Stomach (tissue), 4 donors: ENCODE measurements at regions not wholly inside any gene's neighbourhood (a gene's known extent, or its start where the extent isn't known, plus 50 kb on each side); places are given as distances from the start of the nearest gene placed in this dataset.

Source experiments
- EP300 ChIP-seq: sonication (generic); formaldehyde crosslinking; IDR thresholded peaks from one replicate; pipeline ENCODE4 v1.6.1; 2017; ENCODE audit warnings: antibody characterized with exemption
- POLR2AphosphoS5 ChIP-seq, 3 donors: sonication (generic); formaldehyde crosslinking; IDR thresholded peaks; one replicate each; pipeline ENCODE4 v1.6.1; 2016; ENCODE audit warnings: antibody characterized with exemption in 3 of 3
- TF ChIP-seq, protein P1 (sequence below), 7 experiments: fragments of 450-650 bp in 4 of 7; fragments of 200-600 bp in 3 of 7; sonication (generic) in 3 of 7; IDR thresholded peaks; one replicate each; pipeline ENCODE4 v1.5.1; 2016 to 2019; ENCODE audit warnings: antibody characterized with exemption in 7 of 7, control low read depth in 2 of 7, mild to moderate bottlenecking in 1 of 7

DNA sequence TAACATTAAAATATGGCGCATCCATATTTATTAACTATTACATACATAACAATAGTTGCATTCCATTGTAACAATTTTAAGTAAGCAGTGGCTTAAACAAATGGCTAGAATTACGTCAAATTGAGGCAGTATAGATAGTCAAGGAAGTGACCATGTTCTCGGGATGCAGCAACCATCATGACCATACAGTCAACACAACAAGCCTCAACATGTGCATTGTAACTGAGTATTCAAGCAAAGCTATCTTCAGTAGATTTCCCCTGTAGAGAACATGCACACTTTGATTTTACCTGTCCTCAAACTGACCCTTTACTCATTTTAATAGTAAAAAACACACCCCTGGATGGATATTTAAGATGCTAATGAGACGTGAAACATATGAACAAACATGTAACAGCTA lies 356.4 kb downstream of the HINT1 start:
- TF ChIP-seq, protein P1, sequence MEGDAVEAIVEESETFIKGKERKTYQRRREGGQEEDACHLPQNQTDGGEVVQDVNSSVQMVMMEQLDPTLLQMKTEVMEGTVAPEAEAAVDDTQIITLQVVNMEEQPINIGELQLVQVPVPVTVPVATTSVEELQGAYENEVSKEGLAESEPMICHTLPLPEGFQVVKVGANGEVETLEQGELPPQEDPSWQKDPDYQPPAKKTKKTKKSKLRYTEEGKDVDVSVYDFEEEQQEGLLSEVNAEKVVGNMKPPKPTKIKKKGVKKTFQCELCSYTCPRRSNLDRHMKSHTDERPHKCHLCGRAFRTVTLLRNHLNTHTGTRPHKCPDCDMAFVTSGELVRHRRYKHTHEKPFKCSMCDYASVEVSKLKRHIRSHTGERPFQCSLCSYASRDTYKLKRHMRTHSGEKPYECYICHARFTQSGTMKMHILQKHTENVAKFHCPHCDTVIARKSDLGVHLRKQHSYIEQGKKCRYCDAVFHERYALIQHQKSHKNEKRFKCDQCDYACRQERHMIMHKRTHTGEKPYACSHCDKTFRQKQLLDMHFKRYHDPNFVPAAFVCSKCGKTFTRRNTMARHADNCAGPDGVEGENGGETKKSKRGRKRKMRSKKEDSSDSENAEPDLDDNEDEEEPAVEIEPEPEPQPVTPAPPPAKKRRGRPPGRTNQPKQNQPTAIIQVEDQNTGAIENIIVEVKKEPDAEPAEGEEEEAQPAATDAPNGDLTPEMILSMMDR (IDR thresholded peaks at IDR 0.05), result no peak
- no peak for TF ChIP-seq POLR2AphosphoS5 (IDR thresholded peaks at IDR 0.05)
- TF ChIP-seq EP300, result no peak
